Neutrophil (primary cell): ENCODE measurements at regions not wholly inside any gene's neighbourhood (a gene's known extent, or its start where the extent isn't known, plus 50 kb on each side); places are given as distances from the start of the nearest gene placed in this dataset.
"Not testable (repeated sequence)": the region's sequence is repeated elsewhere in the genome, so short reads cannot be mapped to it uniquely, and the experiment has no call there.

ENCODE experiments used
- H3K27ac ChIP-seq: fragments of 200-600 bp; sonication (generic); 2 replicates; pipeline ENCODE4 v1.5.1; 2016; ENCODE audit warnings: mild to moderate bottlenecking, moderate library complexity
- H3K27me3 ChIP-seq: fragments of 200-600 bp; sonication (generic); 2 replicates; pipeline ENCODE4 v1.6.0; 2016; ENCODE audit warnings: mild to moderate bottlenecking
- H3K36me3 ChIP-seq: fragments of 200-600 bp; sonication (generic); 2 replicates; pipeline ENCODE4 v1.5.1; 2017
- H3K4me1 ChIP-seq, 2 experiments: fragments of 200-600 bp in 1 of 2; sonication (generic) in 1 of 2; 1 replicate in 1 of 2; 2 replicates in 1 of 2; pipeline versions ENCODE4 v1.5.1 to v1.6.1; 2013 to 2016; ENCODE audit warnings: low read depth in 1 of 2, low read length in 1 of 2, mild to moderate bottlenecking in 1 of 2, moderate library complexity in 1 of 2; ENCODE audit not compliant: control insufficient read depth in 1 of 2, insufficient read depth in 1 of 2
- H3K4me3 ChIP-seq, 2 experiments: fragments of 200-600 bp in 1 of 2; sonication (generic) in 1 of 2; 1 replicate in 1 of 2; 2 replicates in 1 of 2; pipeline ENCODE4 v1.5.1; 2013 to 2016; ENCODE audit warnings: low read depth in 1 of 2, low read length in 1 of 2, mild to moderate bottlenecking in 1 of 2, moderate library complexity in 1 of 2
- H3K9me3 ChIP-seq: fragments of 200-600 bp; sonication (generic); 2 replicates; pipeline ENCODE4 v1.5.1; 2016
- CTCF ChIP-seq: fragments of 200-600 bp; sonication (generic); IDR thresholded peaks from 2 replicates; pipeline ENCODE4 v1.5.1; 2016; ENCODE audit warnings: antibody characterized with exemption

DNA sequence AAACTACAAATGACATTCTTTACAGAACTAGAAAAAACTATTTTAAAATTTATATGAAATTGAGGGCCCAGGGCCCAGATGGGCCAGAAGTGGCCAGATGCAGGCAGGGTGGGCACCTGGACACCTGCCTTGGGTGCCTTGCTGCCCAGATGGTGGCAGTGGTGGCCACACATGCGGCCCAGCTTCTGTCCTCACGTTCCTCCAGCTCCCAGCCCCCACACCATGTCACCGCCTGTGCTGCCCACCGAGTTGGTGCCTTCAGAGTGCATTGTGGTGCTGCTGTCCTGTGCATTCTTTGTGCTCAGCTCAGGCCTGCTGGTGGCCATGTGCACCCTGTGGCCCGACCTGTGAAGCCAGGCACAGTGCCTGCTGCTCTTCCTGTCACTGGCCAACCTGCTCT lies 216.8 kb upstream of the CXADR start:
- no peaks in the 10 kb centered on the region for H3K36me3 ChIP-seq
- no peaks in the 10 kb centered on the region for H3K4me1 ChIP-seq
- no peak overlapping the region for H3K4me3 ChIP-seq
- no peak for TF ChIP-seq CTCF
- no peaks in the 10 kb centered on the region for H3K9me3 ChIP-seq
- no peak overlapping the region for H3K27ac ChIP-seq
- no peaks in the 10 kb centered on the region for H3K27me3 ChIP-seq

DNA sequence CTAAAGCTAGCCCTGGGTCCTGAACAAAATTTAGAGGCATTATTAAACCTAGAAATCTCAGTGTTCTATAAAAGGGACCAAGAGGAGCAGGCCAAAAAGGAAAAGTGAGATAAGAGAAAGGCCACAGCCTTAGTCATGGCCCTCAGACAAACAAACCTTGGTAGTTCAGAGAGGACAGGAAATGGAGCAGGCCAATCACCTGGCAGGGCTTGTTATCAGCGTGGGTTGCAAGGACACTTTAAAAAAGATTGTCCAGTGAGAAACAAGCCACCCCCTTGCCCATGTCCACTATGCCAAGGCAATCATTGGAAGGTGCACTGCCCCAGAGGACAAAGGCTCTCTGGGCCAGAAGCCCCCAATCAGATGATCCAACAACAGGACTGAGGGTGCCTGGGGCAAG lies 213.3 kb upstream of the CXADR start:
- H3K27me3 ChIP-seq, H3K9me3 ChIP-seq, H3K4me1 ChIP-seq: not testable (repeated sequence)

GRCh38 chr21:17327715-17328114 lies 185.1 kb upstream of the CXADR start:
- H3K27ac ChIP-seq, H3K9me3 ChIP-seq, H3K4me3 ChIP-seq, H3K27me3 ChIP-seq, H3K4me1 ChIP-seq, H3K36me3 ChIP-seq: not testable (repeated sequence)

More for the DNA sequence above, 213.3 kb upstream of the CXADR start:
- not testable (repeated sequence) for H3K4me3 ChIP-seq, H3K36me3 ChIP-seq, H3K27ac ChIP-seq

GRCh38 chr21:17334484-17334883 lies 178.4 kb upstream of the CXADR start:
- Histone ChIP-seq H3K27me3 (no peaks in the 10 kb centered on the region), H3K4me3 (no peak overlapping the region), H3K36me3 (no peaks in the 10 kb centered on the region), H3K27ac (no peak overlapping the region), H3K9me3 (no peaks in the 10 kb centered on the region), H3K4me1 (no peaks in the 10 kb centered on the region)
- no peak for TF ChIP-seq CTCF

- H3K4me1 ChIP-seq, result no peaks in the 10 kb centered on the region
- H3K9me3 ChIP-seq, result no peaks in the 10 kb centered on the region
- TF ChIP-seq CTCF, result no peak
- no peak overlapping the region for H3K4me3 ChIP-seq
- no peaks in the 10 kb centered on the region for H3K36me3 ChIP-seq
- H3K27ac ChIP-seq, result no peak overlapping the region
- no peaks in the 10 kb centered on the region for H3K27me3 ChIP-seq
These were observed 172.8 kb upstream of the CXADR start for GRCh38 chr21:17340081-17340480.

GRCh38 chr21:17343055-17343454 lies 169.8 kb upstream of the CXADR start:
- TF ChIP-seq CTCF, result no peak
- no peaks in the 10 kb centered on the region for H3K27me3 ChIP-seq

DNA sequence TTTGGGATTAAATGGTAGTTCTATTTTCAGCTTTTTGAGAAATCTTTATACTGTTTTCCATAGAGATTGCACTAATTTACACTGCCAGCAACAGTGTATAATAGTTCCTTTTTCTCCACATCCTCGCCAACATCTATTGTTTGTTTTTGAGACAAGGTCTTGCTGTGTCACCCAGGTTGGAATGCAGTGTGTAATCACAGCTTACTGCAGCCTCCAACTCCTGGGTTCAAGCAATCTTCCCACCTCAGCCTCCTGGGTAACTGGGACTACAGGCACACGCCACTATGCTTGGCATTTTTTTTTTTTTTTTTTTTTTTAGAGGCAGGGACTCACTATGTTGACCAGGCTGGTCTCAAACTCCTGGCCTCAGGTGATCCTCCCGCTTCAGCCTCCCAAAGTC lies 164.5 kb upstream of the CXADR start:
- Histone ChIP-seq H3K36me3 (no peaks in the 10 kb centered on the region), H3K9me3 (no peaks in the 10 kb centered on the region), H3K27ac (no peak overlapping the region), H3K27me3 (no peaks in the 10 kb centered on the region), H3K4me3 (no peak overlapping the region), H3K4me1 (no peaks in the 10 kb centered on the region)
- TF ChIP-seq CTCF, result no peak

More at GRCh38 chr21:17343055-17343454, 169.8 kb upstream of the CXADR start:
- no peaks in the 10 kb centered on the region for H3K9me3 ChIP-seq
- H3K4me3 ChIP-seq, result no peak overlapping the region
- H3K4me1 ChIP-seq, result no peaks in the 10 kb centered on the region
- H3K27ac ChIP-seq, result no peak overlapping the region
- H3K36me3 ChIP-seq, result no peaks in the 10 kb centered on the region
